GM21723 (cell line): ENCODE measurements at regions not wholly inside any gene's neighbourhood (a gene's known extent, or its start where the extent isn't known, plus 50 kb on each side); places are given as distances from the start of the nearest gene placed in this dataset.
A peak's percentile ranks its signal among the peaks of the same experiment; 100 is the strongest.
"Not testable (repeated sequence)": the region's sequence is repeated elsewhere in the genome, so short reads cannot be mapped to it uniquely, and the experiment has no call there.

Experiments
- ATAC-seq: cut with Tn5 transposase; IDR thresholded peaks from one replicate; pipeline ENCODE4 v1.9.1; 2021; ENCODE audit warnings: mild to moderate bottlenecking, moderate library complexity; ENCODE audit not compliant: unreplicated experiment

GRCh38 chr5:36462295-36463021 lies 143.9 kb upstream of the SLC1A3 start:
- no peak for ATAC-seq

- ATAC-seq: not testable (repeated sequence)
These were observed 130.5 kb upstream of the SLC1A3 start for GRCh38 chr5:36475942-36476341.

GRCh38 chr5:36478646-36479317 lies 127.6 kb upstream of the SLC1A3 start:
- no peak for ATAC-seq

GRCh38 chr5:36481454-36482120 lies 124.8 kb upstream of the SLC1A3 start:
- no peak for ATAC-seq

- ATAC-seq: no peak
These were observed 123.6 kb upstream of the SLC1A3 start for GRCh38 chr5:36482812-36483211.

- ATAC-seq: no peak
These were observed 116.9 kb upstream of the SLC1A3 start for GRCh38 chr5:36489505-36489904.

- ATAC-seq: no peak
These were observed 114.5 kb upstream of the SLC1A3 start for GRCh38 chr5:36491856-36492255.

- no peak for ATAC-seq
These were observed 113.3 kb upstream of the SLC1A3 start for GRCh38 chr5:36492984-36493654.

- no peak for ATAC-seq
These were observed 112.4 kb upstream of the SLC1A3 start for GRCh38 chr5:36494028-36494427.

GRCh38 chr5:36494841-36495601 lies 111.4 kb upstream of the SLC1A3 start:
- no peak for ATAC-seq

- no peak for ATAC-seq
These were observed 110.8 kb upstream of the SLC1A3 start for GRCh38 chr5:36495611-36496010.

GRCh38 chr5:36496471-36496870 lies 109.9 kb upstream of the SLC1A3 start:
- ATAC-seq: no peak

GRCh38 chr5:36502608-36503007 lies 103.8 kb upstream of the SLC1A3 start:
- no peak for ATAC-seq

- ATAC-seq: no peak
These were observed 101.4 kb upstream of the SLC1A3 start for GRCh38 chr5:36505021-36505420.

GRCh38 chr5:36507332-36507952 lies 99.0 kb upstream of the SLC1A3 start:
- peak; percentile 73 for ATAC-seq

- ATAC-seq: not testable (repeated sequence)
These were observed 98.1 kb upstream of the SLC1A3 start for GRCh38 chr5:36508331-36508730.

GRCh38 chr5:36513647-36514046 lies 92.8 kb upstream of the SLC1A3 start:
- ATAC-seq: not testable (repeated sequence)

GRCh38 chr5:36519881-36520280 lies 86.5 kb upstream of the SLC1A3 start:
- no peak for ATAC-seq

GRCh38 chr5:36521219-36521618 lies 85.2 kb upstream of the SLC1A3 start:
- ATAC-seq: no peak
